HG03280 (cell line): ENCODE measurements at regions not wholly inside any gene's neighbourhood (a gene's known extent, or its start where the extent isn't known, plus 50 kb on each side); places are given as distances from the start of the nearest gene placed in this dataset.

Experiments used
- ATAC-seq: cut with Tn5 transposase; IDR thresholded peaks from one replicate; pipeline ENCODE4 v1.9.1; 2021; ENCODE audit warnings: mild to moderate bottlenecking, moderate library complexity; ENCODE audit not compliant: unreplicated experiment

DNA sequence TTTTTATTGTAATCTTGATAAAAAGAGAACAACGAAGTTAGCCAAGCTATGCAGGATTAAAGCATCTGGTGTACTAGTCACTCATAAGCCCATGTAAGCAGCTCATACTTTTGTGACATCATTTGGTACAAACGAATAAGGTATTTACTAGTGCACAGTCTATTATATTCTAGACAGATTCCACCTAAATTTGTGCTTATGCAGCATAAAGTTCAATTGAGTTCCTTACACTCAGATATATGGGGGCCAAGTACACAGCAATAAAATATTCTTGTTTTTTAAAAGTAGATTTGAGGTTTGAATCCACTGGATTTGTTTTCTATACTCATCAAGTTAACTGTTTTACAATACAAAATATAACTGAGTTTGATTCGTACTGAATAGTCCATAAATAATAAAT lies 1621.2 kb downstream of the MAT2B start:
- ATAC-seq = no peak

DNA sequence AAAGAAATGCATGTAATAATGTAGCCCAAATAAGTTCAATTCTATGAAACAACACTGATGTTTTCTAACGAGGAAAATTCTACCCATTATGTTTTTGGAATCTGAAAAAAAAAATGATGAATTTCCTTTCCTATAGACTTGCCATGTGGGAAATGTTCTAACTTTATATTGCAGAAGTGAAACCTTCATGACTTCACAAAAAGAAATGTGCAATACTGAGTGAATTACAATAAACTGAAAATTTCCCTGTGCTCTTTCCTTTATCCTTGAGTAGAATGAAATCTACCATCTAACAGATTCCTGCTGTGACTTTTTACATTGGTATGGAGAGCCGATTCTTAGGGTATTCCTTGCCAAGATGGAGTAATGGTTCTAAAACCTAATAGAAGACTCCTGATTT lies 1622.5 kb downstream of the MAT2B start:
- ATAC-seq = no peak

- no peak for ATAC-seq
Observed at GRCh38 chr5:165130656-165131055, 1625.2 kb downstream of the MAT2B start.

- ATAC-seq = no peak
Observed at GRCh38 chr5:165134155-165134554, 1628.7 kb downstream of the MAT2B start.

DNA sequence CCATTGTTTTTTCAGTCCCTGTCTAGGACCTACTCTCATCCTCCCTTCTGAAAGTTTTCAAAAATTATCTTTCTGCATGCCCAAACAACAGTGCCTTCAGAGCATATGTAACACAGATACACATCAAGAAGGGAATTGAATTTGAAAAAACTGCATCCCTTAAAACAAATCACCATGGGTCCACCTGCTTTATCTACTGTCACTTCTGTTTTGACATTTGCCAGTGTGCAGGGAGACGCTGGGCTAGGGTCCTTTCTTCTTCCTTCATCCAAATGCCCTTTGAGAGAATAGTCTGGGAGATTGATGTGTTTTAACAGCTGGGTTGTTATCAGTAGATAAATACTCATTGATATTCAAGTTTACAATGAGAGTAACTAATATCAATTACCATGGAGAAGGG lies 1630.1 kb downstream of the MAT2B start:
- no peak for ATAC-seq

GRCh38 chr5:165137701-165138100 lies 1632.3 kb downstream of the MAT2B start:
- ATAC-seq = no peak

GRCh38 chr5:165138236-165138635 lies 1632.8 kb downstream of the MAT2B start:
- no peak for ATAC-seq

DNA sequence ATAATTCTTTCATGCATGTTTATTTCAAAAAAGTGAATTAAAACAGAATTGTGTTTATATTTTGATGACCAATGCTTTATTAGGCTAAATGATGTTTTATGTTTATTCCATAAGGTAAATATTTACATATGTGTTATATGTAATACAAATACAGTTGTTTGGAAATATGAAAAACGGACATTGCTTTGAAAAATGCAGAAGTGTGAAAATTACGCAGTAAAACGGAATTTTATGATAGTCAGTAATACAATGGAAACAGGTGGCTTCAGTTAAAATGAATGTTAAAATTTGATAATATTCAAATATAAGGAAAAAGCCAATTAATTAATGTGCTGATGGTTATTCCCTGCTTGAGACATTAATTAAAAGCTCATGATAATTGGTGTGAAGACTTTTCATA lies 1633.8 kb downstream of the MAT2B start:
- no peak for ATAC-seq

- no peak for ATAC-seq
Observed at GRCh38 chr5:165139721-165140120, 1634.3 kb downstream of the MAT2B start.

GRCh38 chr5:165143741-165144140 lies 1638.3 kb downstream of the MAT2B start:
- no peak for ATAC-seq

GRCh38 chr5:165149431-165149830 lies 1644.0 kb downstream of the MAT2B start:
- no peak for ATAC-seq

DNA sequence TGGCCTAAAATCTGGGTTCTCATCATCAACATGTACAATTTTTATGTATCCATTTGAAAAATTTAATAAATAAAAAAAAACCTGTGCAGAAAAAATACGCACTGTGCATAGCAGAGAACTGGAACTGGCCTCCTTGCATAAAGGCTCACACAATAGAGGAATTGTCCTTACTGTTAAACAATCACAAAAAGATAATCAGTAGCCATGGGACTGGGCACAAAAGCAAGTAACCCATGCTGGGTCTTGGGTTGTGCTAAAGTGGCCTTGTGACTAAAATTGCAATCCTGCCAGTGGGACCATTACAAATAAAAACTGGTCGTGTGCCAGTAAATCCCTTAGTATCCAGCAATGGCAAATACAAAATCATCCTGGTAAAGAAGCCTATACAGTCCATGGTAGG lies 1646.6 kb downstream of the MAT2B start:
- no peak for ATAC-seq

DNA sequence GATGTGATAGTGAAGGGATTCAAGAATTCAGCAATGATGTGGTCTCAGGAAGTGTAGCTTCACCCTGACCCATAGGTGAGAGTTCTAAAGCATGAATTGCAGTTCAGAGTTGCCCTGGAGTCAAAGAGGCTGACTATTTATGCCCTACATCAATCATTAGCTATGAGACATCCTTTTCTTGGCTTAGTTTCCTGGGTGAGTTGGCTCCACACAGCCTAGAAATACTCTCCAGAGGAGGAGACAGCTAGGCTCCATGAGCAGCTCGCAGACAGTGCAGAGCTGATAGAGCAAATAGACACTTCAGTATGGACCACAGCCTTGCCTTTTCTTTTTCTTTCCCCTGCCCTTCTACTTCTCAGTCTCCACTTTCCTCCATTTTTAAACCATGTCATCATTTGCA lies 1651.8 kb downstream of the MAT2B start:
- ATAC-seq = no peak

- no peak for ATAC-seq
Observed at GRCh38 chr5:165161204-165161603, 1655.8 kb downstream of the MAT2B start.

DNA sequence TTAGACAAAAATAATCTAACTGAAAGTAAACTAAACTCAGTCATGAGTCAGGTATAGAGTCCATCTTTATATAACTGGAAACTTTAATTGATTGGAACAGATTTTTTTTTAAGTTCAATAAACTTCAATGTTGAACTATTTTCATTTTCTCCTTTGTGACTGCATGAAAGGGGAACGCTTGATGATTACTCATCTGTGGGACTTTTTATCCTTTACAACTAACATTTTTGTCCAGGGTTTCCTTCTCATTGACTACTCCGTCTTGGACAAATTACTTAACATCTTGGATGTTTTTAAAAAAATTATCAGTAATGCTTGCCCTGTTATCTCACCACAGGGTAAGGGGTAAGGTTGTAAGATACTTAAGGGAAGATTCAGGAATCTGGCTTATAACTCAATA lies 1658.4 kb downstream of the MAT2B start:
- no peak for ATAC-seq

DNA sequence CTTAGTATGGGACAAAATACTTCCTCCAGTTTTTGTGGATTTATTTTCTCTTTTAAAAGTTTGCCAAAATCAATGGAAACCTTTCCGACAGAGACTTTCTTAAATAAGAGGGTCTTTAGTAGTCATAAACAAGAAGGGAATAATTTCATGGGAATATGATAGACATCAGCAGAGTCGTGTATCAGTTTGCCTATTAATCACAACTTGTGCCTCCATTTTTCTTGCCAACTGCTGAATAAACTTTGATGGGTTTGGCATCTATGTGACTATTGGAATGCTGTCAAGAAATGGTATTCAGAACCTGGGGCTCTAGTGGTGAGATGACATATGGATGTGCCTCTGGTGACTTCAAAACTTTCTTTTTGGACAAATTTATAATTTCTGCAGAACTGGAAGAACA lies 1668.2 kb downstream of the MAT2B start:
- ATAC-seq = no peak

DNA sequence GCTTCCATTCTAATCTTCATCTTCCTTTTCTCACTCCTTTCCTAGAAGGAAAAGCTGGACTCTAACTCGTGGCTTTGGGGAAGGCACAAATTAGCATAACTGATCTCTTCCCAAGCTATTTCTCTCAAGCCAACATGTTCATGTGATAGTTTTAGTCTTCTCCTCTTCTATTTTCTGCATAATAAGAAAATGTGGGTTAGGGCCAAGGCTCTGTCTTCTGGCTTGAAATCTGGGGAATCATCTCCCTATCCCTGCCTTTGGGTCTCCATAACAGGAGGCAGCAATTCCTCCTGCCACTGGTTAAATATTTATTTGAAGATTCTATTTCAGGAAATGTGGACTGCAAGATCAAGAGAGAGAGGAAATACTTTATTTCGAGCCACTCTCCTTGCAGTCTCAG lies 1669.6 kb downstream of the MAT2B start:
- ATAC-seq = no peak

DNA sequence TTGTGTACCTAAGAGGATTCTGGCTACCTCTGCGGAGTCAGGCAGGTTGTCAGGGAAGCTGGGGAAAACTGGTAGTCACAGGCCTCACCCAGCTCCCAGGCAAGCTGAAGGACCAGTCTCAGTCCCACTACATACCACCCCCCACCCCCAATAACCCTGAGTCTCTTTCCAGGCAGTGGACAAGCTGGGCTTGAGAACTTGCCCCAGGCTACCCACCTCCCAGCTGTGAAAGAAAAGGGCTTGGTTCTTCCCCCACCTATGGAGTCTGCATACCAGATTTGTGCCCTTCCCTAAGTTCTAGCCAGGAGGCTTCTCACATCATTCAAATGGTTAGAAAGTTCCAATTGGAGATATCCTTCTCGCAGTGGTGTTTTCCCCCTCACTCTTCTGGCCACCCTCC lies 1678.8 kb downstream of the MAT2B start:
- ATAC-seq = no peak

DNA sequence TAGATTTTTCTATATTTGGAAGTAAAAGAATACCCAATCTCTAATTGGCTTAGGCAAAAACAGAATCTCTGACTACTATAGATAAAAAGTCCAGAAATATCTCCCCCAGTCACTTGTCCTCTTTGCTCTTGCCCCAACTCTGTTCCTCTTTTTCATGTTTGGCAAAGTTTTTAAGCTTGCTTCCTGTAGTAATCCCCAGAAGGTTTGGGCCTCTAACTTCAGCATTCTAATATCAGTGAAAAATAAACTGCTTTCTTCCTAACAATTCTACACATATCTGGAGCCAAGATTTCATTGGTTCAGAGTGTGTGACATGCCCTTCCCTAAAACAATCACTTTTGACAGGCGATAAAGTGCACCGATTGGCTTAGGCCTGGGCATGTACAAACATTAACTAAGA lies 1680.3 kb downstream of the MAT2B start:
- no peak for ATAC-seq

DNA sequence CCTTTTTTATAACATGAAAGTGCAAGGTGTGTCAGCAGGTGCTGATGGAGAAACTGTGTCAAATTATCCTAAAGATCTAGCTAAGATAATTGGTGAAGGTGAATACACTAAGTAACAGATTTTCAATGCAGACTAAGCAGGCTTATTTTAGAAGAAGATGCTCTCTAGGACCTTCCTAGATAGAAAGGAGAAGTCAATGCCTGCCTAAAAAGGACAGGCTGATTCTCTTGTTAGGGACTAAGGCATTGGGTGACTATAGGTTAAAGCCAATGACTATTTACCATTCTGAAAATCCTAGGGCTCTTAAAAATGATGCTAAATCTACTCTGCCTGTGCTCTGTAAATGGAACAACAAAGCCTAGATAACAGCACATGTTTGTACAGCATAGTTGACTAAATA lies 1682.4 kb downstream of the MAT2B start:
- no peak for ATAC-seq

- no peak for ATAC-seq
Observed at GRCh38 chr5:165188556-165189175, 1683.2 kb downstream of the MAT2B start.

- ATAC-seq = no peak
Observed at GRCh38 chr5:165196961-165197360, 1691.5 kb downstream of the MAT2B start.

- no peak for ATAC-seq
Observed at GRCh38 chr5:165201369-165201768, 1696.0 kb downstream of the MAT2B start.
